ENCODE measurements at regions not wholly inside any gene's neighbourhood (a gene's known extent, or its start where the extent isn't known, plus 50 kb on each side); places are given as distances from the start of the nearest gene placed in this dataset.

DNA sequence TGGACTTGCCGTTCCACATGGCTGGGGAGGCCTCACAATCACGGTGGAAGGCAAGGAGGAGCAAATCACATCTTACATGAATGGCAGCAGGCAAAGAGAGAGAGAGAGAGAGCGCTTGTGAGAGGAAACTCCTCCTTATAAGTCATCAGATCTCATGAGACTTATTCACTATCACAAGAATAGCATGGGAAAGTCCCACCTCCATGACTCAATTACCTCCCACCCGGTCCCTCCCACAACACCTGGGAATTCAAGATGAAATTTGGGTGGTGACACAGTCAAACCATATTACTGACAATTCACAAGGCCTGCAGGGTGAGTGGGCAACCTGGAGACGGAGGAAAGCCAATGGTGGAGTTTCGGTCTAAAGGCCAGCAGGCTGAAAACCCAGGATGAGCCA is 394.3 kb upstream of the TRAM1L1 start:
- TF ChIP-seq, protein P1, sequence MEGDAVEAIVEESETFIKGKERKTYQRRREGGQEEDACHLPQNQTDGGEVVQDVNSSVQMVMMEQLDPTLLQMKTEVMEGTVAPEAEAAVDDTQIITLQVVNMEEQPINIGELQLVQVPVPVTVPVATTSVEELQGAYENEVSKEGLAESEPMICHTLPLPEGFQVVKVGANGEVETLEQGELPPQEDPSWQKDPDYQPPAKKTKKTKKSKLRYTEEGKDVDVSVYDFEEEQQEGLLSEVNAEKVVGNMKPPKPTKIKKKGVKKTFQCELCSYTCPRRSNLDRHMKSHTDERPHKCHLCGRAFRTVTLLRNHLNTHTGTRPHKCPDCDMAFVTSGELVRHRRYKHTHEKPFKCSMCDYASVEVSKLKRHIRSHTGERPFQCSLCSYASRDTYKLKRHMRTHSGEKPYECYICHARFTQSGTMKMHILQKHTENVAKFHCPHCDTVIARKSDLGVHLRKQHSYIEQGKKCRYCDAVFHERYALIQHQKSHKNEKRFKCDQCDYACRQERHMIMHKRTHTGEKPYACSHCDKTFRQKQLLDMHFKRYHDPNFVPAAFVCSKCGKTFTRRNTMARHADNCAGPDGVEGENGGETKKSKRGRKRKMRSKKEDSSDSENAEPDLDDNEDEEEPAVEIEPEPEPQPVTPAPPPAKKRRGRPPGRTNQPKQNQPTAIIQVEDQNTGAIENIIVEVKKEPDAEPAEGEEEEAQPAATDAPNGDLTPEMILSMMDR (conservative IDR thresholded peaks at IDR 0.05 in 1 of 2, IDR thresholded peaks at IDR 0.05 in 1 of 2; ENCODE audit: extremely low read depth in 1 of 2, insufficient read depth in 1 of 2, low read depth in 1 of 2, low read length in 2 of 2) = no peak
- no peak for TF ChIP-seq EZH2 (IDR thresholded peaks at IDR 0.05; ENCODE audit: borderline replicate concordance, low read length)
